Adrenal gland (tissue), 9 donors: ENCODE measurements at regions not wholly inside any gene's neighbourhood (a gene's known extent, or its start where the extent isn't known, plus 50 kb on each side); places are given as distances from the start of the nearest gene placed in this dataset.

Experiments
- DNase-seq, 7 donors: peaks; one replicate each; pipeline ENCODE4 v3.0.0-alpha.2; 2019 to 2020
- H3K27ac ChIP-seq, 5 donors: fragments of 200-600 bp; sonication (generic) in 4 of 5; 1 replicate in 3 of 5; 2 replicates in 2 of 5; pipeline versions ENCODE4 v1.5.1 to v1.8.0; 2016 to 2020; ENCODE audit warnings: mild to moderate bottlenecking in 1 of 5
- H3K27me3 ChIP-seq: fragments of 200-600 bp; 2 replicates; pipeline ENCODE4 v1.8.0; 2021
- H3K36me3 ChIP-seq, 2 donors: fragments of 200-600 bp; replicated peaks in 1 of 2; 1 replicate in 1 of 2; 2 replicates in 1 of 2; pipeline versions ENCODE4 v1.5.1 to v1.8.0; 2018 to 2022
- H3K4me1 ChIP-seq, 2 donors: fragments of 200-600 bp; replicated peaks in 1 of 2; 1 replicate in 1 of 2; 2 replicates in 1 of 2; pipeline versions ENCODE4 v1.5.1 to v1.8.0; 2018 to 2021
- H3K4me3 ChIP-seq, 4 donors: fragments of 200-600 bp; sonication (generic) in 3 of 4; one replicate each; pipeline ENCODE4 v1.5.1; 2016 to 2018
- H3K9me3 ChIP-seq, 3 donors: fragments of 200-600 bp; sonication (generic) in 1 of 3; replicated peaks in 1 of 3; 1 replicate in 2 of 3; 2 replicates in 1 of 3; pipeline versions ENCODE4 v1.5.1 to v1.8.0; 2016 to 2021
- CTCF ChIP-seq, 6 experiments: fragments of 450-650 bp in 4 of 6; fragments of 200-600 bp in 2 of 6; sonication (generic) in 1 of 6; IDR thresholded peaks; 1 replicate in 5 of 6; 2 replicates in 1 of 6; pipeline versions ENCODE4 v1.5.1 to v1.8.0; 2016 to 2021; ENCODE audit warnings: antibody characterized with exemption in 6 of 6, mild to moderate bottlenecking in 2 of 6, moderate library complexity in 1 of 6
- POLR2A ChIP-seq, 2 donors: fragments of 450-650 bp; IDR thresholded peaks; one replicate each; pipeline ENCODE4 v1.6.1; 2017; ENCODE audit warnings: antibody characterized with exemption in 2 of 2, mild to moderate bottlenecking in 2 of 2, moderate library complexity in 1 of 2
- WGBS, 4 donors: extraction: QIAGEN DNeasy Blood & Tissue Kit in 2 of 4; methylation state at CpG; one replicate each; pipeline versions ENCODE4 v1.1.5 to v1.1.7; 2013 to 2017; 5-methylcytosine and 5-hydroxymethylcytosine counted together
- intact Hi-C, 2 donors: fragments of 100-400 bp; cut with DNase I; formaldehyde crosslinking; loops; one replicate each; pipeline versions ENCODE4 v1.14.1 to v1.15.0; 2022 to 2023
- donor health status: healthy with polysubstance abuse.
- donor health status: Bipolar disorder and iron deficiency.
- donor health status: DM: yes; HTN: yes; CAD: no.
- donor health status: DM: no; HTN: no; CAD: no.
- donor health status: DM: no; HTN: no; CAD: no.

- Histone ChIP-seq H3K36me3 (no peaks in the 10 kb centered on the region), H3K4me1 (no peaks in the 10 kb centered on the region), H3K9me3 (no peaks in the 10 kb centered on the region), H3K27ac (no peak overlapping the region), H3K4me3 (no peak overlapping the region), H3K27me3 (no peaks in the 10 kb centered on the region)
- 72 to 79% (median 76%) methylated on average over 10 to 19 of the region's 19 CpGs for WGBS, 4 donors
- TF ChIP-seq CTCF (IDR thresholded peaks at IDR 0.05) (no peak), POLR2A (IDR thresholded peaks at IDR 0.05) (no peak)
- DNase-seq = peak in 1 of 7 donors; percentile 7
- intact Hi-C loops = no loop called here
Measured at GRCh38 chr2:239776436-239777005, 248.6 kb downstream of the NDUFA10 start.

GRCh38 chr2:239775623-239776435 lies 249.3 kb downstream of the NDUFA10 start:
- H3K4me3 ChIP-seq = no peak overlapping the region
- no peaks in the 10 kb centered on the region for H3K9me3 ChIP-seq
- H3K36me3 ChIP-seq = no peaks in the 10 kb centered on the region
- peak in 3 of 7 donors; percentile 18 to 48 (median 32) for DNase-seq
- intact Hi-C loops = no loop called here
- no peaks in the 10 kb centered on the region for H3K4me1 ChIP-seq
- 62 to 78% (median 68%) methylated on average over 17 to 21 of the region's 21 CpGs for WGBS, 4 donors
- TF ChIP-seq POLR2A (IDR thresholded peaks at IDR 0.05) (no peak), CTCF (IDR thresholded peaks at IDR 0.05) (no peak)
- H3K27me3 ChIP-seq = no peaks in the 10 kb centered on the region
- no peak overlapping the region for H3K27ac ChIP-seq

GRCh38 chr2:239774933-239775622 lies 250.1 kb downstream of the NDUFA10 start:
- no peak overlapping the region for H3K4me3 ChIP-seq
- no peaks in the 10 kb centered on the region for H3K27me3 ChIP-seq
- H3K36me3 ChIP-seq = no peaks in the 10 kb centered on the region
- intact Hi-C loops = no loop called here
- H3K27ac ChIP-seq = no peak overlapping the region
- H3K9me3 ChIP-seq = no peaks in the 10 kb centered on the region
- peak in 1 of 7 donors; percentile 25 for DNase-seq
- WGBS, 4 donors = 79 to 86% (median 81%) methylated on average over 17 of the region's 17 CpGs
- H3K4me1 ChIP-seq = no peaks in the 10 kb centered on the region
- TF ChIP-seq POLR2A (IDR thresholded peaks at IDR 0.05) (no peak), CTCF (IDR thresholded peaks at IDR 0.05) (no peak)

GRCh38 chr2:239774142-239774462 lies 251.0 kb downstream of the NDUFA10 start:
- H3K36me3 ChIP-seq = no peaks in the 10 kb centered on the region
- H3K4me1 ChIP-seq = no peaks in the 10 kb centered on the region
- intact Hi-C loops = no loop called here
- H3K27ac ChIP-seq = no peak overlapping the region
- no peak overlapping the region for H3K4me3 ChIP-seq
- DNase-seq = peak in 1 of 7 donors; percentile 3
- H3K9me3 ChIP-seq = no peaks in the 10 kb centered on the region
- TF ChIP-seq POLR2A (IDR thresholded peaks at IDR 0.05) (no peak), CTCF (IDR thresholded peaks at IDR 0.05) (no peak)
- no peaks in the 10 kb centered on the region for H3K27me3 ChIP-seq
- WGBS, 4 donors = 70 to 98% (median 84%) methylated on average over 4 of the region's 4 CpGs
